DMS 273 (cell line): ENCODE measurements at regions not wholly inside any gene's neighbourhood (a gene's known extent, or its start where the extent isn't known, plus 50 kb on each side); places are given as distances from the start of the nearest gene placed in this dataset.

Experiments
- DNase-seq: peaks from one replicate; lab custom pipeline; 2025; ENCODE audit not compliant: unreplicated experiment; lab: John Stamatoyannopoulos, UW

DNA sequence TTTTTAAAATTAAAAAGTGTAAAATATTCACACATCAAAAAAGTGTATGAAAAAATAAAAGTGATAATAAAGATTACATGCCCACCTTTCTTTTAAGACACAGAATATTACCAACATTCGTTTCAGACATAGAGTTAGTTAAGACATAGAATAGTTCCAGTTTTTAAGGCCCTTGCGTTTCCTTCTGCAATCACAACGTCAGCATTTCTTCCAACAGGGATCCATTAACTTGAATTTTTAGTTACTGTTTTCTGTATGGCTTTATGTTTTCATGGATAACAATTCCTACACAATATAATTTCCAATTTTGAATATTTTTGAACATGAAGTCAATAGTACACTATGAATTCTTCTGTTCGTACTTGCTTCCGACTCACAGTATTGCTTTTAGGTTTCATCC, 170.8 kb upstream of the C11orf87 start:
- DNase-seq = no peak

DNA sequence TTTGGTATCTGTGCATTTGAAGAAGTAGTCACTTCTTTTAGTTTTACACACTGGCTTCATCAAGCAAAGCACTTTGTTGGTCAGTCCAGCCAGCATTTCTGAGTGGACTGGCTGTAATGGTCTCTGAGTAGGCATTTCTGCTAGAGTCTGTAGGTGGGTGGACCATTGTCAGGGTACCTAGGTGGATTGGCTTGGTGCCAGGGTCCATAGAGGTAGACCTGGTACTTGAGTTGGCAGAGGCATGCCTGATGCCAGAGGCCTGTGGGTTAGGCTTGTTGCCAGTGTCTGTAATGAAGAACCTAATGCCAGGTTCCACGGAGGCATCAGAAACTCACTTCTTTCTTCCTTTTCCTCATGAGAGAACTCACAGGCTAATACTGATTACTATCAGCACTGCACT, 157.9 kb upstream of the C11orf87 start:
- no peak for DNase-seq

DNA sequence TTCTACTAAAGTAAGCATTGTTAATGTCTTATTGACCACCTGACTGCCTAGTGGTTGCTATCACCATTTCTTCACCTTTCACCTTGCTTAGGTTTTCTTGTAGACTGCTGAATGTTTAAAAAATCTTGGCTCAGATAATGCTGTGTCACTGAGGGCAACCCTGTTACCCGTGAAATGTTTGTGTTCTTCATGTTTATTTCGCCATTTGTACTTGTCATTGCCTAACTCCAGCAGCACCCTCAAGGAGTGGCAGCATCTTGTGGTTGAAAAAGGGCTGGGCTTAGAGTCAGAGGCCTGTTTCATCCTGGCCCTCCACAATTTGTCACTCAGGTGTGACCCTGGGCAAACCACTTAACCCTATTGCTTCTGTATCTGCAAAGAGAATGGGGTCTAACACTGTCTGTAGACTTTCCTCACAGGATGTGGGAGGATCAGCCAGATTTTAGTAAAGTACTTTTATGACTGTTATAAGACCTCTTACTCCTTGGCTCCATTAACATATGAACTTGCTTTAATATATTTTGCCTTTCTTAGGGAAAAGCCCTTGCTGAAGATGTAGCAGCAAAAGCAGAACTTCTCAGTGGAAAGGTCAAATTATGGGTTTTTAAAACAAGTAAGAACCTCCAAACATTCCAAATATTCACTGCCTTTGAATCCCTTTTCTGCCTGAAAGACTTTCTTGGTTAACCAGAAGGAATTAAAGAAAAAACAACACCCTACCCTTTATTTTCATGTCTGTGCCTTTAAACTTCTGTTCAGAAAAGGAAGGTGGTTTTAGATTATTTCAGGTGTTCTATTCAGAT, 154.5 kb upstream of the C11orf87 start:
- DNase-seq = no peak

DNA sequence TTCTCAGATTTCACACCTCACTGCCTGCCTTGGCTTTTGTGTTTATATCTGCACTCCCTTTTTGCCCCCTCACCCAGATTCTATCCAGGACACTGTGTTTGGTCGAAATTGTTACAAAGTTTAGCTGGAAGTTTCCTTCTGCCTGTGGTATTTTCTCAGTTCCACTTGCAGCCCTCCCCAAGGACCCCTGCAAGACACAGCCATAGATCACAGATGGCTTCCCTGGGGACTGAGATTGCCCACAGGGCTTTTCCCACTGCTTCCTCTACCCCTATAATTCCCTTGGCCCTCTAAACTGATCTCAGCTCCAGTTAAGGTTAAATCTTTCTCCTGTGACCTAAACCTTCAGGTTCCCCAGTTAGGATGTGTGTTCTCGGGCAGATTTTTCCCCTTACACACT, 146.1 kb upstream of the C11orf87 start:
- no peak for DNase-seq

DNA sequence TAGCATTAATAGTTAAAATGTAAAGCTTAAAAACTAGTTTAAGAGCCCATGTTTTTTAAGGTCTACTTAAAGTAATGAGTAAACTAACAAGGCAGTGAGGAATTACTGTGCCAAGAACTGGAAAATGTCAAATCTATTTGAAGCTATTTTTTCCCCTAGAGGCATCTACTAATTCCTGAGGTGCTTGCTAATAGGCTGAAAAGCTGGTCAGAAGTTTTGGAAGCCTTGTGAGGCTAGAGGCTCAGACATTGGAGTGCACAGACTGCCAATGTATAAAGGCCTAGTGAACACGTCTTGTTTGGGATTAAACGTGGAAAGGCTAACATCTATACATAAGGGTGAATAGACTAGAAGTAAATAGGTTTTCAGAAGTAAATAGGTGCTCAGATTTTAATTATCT, 136.5 kb upstream of the C11orf87 start:
- DNase-seq = no peak

GRCh38 chr11:109291553-109291952, 130.4 kb upstream of the C11orf87 start:
- no peak for DNase-seq

- peak; percentile 73 for DNase-seq
These were observed 123.1 kb upstream of the C11orf87 start for GRCh38 chr11:109298865-109299264.

- peak; percentile 27 for DNase-seq
These were observed 121.8 kb upstream of the C11orf87 start for GRCh38 chr11:109300211-109300610.

DNA sequence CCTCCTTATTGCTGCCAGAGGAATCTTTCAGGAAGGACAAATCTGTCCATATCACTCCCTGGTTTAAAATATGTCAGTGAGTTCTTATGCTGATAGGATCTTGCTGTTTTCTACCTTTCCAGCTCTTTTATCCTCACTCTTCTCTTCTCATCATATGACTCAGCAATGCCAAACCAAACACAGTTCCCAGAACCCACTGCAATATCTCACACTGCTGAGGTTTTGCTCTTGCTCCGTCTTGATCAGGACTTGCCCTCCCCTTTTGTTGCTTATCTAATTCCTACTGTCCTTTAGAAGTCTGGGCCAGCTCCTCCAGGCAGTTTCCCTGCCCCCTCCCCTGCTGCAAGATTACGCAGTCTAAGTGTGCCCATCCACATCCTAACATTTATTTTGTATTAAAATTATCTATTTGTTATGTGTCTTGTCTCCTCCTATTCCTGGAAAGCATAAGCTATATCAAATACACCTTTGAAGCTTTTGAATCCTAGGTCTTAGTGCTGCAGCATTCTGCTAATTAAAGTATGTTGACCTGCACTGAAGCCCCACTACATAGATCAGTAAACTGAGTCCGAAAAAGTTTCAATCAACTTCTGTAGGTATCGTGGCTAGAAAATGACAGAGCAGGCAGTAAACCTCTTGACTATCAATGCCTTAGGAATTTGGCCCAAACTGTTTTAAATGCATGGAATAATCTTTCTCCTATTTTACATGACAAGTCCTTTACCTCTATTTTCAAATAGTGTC, 119.2 kb upstream of the C11orf87 start:
- DNase-seq = no peak

DNA sequence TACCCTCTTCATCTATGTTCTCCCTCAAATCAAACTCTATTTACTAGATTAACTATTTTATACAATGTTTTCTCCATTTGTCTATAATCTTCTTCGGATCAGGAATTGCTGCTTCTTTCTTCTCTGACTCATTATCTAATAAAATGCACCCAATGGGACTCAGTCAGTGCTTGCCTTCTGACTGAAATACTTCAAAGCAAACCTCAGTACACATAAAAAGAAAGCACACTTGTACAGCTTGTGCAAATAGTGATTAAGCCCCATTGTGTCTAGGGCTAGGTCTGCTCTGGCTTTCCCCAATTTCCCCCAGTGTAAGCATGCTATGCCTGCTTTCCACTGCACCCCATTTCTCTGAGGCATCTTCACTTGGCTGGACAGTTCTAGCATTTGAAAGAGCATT, 118.6 kb upstream of the C11orf87 start:
- DNase-seq = no peak

DNA sequence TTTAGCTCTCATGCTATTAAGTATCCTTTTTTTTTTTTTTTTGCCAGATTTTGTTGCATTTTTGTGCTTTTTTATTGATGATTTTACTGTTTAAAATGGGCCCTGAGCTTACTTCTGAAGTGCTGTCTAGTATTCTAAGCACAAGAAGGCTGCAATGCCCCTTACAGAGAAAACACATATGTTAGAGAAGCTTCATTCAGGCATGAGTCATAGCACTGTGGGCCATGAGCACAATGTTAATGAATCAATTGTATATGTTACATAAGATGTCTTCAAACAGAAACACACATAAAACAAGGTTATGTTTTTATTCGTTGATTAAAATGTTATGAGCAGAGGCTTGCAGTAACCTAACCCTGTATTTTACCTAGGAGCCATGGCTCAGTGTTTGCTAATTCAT, 117.8 kb upstream of the C11orf87 start:
- peak; percentile 1 for DNase-seq

GRCh38 chr11:109305009-109305408, 117.0 kb upstream of the C11orf87 start:
- no peak for DNase-seq

DNA sequence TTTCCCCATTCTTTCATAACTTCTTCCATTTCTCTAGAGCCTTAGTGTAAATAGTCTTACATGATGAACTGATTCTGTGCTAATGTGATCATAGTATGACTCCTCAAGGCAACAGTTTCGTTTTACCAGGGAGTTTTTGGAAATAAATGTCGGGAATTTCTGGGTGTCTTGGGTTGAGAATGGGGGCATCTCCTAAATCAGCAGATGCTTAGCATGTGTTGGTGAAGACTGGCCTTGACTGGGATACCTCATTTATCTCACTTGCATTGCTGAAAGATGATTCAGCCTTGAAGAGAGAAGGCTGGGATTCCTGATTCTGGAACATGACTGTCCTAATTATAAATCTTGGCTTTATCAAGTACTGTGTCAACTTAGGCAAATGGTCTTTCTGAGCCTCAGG, 115.7 kb upstream of the C11orf87 start:
- no peak for DNase-seq

- DNase-seq = no peak
These were observed 114.6 kb upstream of the C11orf87 start for GRCh38 chr11:109307366-109307765.

DNA sequence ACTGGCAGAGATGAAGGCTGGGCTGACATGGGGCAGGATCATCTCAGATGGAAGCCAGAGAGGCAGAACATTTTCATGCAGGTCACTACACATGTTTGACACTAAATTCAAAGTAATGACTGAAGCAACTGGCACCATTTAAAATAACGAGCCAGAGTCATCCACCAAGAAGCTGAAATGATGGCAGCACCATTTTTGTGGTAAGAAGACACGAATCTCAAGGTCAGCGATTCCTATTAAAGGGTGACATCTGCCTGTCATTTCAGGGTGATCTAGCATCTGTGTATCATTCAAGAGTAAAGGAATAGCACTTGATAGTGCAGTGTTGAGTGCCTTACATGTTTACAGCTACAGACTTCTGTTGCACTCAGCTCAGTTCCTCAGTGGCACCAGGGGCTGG, 113.4 kb upstream of the C11orf87 start:
- DNase-seq = no peak

DNA sequence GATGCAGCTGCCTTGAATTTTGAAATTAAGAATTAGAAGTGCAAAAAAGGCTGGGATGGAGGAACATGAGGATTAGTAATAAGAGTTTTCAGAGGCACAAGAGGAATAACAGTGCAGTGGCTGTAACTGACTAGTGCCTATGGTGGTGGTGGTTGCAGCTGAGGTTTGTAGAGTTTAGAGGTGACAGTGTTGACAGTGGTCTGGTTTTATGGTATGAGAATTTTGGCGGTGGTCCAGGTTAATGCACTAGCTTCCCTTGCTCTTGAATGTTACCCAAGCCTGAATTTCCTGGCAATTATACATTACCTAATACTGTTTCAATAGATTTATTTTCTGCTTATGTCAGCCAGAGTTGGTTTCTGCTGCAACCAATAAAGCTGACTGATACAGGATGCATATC, 112.8 kb upstream of the C11orf87 start:
- DNase-seq = no peak

DNA sequence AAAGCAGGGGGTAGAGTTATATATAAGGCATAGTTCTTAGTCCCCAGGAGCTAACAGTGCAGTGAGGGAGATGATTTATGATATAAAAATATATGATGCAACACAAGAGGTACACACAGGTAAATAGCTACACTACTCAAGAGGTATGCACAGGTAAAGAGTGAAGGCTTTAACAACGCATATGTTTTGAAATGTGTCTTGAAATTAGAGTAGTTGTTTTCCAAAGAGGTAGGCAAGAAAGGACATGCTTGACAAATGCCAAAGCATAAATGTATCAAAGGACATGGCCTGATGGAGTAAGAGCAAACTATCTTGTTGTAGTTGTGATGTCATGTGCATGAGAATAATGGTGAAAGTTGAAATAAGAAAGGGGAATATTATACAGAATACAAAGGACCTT, 104.3 kb upstream of the C11orf87 start:
- no peak for DNase-seq

DNA sequence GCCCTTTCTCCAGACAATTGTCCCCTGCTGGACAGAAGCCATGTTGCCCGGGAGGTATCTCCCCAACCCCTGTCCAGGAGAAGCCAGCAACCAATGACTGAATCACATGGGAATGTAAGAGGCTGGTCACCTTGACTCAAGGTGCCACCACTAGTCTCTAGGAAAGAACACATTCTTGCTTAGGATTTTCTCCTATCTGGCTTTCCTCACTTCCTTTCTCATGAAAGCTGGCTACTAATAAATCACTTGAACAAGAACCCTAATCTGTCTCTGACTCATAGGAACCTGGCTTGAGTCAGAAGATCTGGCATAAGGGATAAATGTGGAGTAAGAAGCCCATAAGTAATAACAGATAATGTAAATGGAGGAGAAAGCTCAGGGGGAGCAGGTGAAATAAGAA, 101.4 kb upstream of the C11orf87 start:
- no peak for DNase-seq

- DNase-seq = no peak
These were observed 95.2 kb upstream of the C11orf87 start for GRCh38 chr11:109326781-109327180.

GRCh38 chr11:109329716-109330115, 92.3 kb upstream of the C11orf87 start:
- DNase-seq = no peak

GRCh38 chr11:109338131-109338530, 83.9 kb upstream of the C11orf87 start:
- DNase-seq = no peak

GRCh38 chr11:109342261-109342660, 79.7 kb upstream of the C11orf87 start:
- no peak for DNase-seq

DNA sequence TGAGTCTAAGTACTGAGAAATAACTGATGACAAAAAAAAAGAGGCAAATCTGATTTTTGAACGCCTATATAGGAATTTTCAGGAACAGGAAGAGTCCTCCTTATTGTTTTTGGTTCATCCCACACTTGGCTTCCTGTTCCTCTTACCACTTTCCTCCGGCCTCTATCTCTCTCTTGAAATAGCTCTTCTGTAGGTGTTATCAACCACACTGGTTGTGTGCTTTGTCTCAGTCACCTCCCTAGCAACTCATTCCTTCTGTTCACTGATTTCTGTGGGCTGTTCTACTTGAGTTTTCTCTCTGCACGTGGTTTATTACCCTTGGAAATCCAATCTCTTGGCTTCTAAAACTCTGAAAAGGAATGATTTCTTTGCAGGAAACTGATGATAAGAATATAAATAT, 78.7 kb upstream of the C11orf87 start:
- DNase-seq = no peak
